ENCODE measurements at regions not wholly inside any gene's neighbourhood (a gene's known extent, or its start where the extent isn't known, plus 50 kb on each side); places are given as distances from the start of the nearest gene placed in this dataset.

GRCh38 chr1:200354243-200354642 lies 55.6 kb downstream of the ZNF281 start:
- DNase-seq (ENCODE audit: low read depth in 2 of 2): no peak

- no peak for DNase-seq (ENCODE audit: low read depth in 2 of 2)
These were observed 56.6 kb downstream of the ZNF281 start for GRCh38 chr1:200353232-200353631.

GRCh38 chr1:200351826-200352549 lies 57.8 kb downstream of the ZNF281 start:
- DNase-seq (ENCODE audit: low read depth in 2 of 2): no peak

GRCh38 chr1:200351425-200351824 lies 58.4 kb downstream of the ZNF281 start:
- no peak for DNase-seq (ENCODE audit: low read depth in 2 of 2)

- DNase-seq (ENCODE audit: low read depth in 2 of 2): no peak
These were observed 63.1 kb downstream of the ZNF281 start for GRCh38 chr1:200346700-200347099.

GRCh38 chr1:200345520-200345919 lies 64.3 kb downstream of the ZNF281 start:
- no peak for DNase-seq (ENCODE audit: low read depth in 2 of 2)

GRCh38 chr1:200343874-200344273 lies 66.0 kb downstream of the ZNF281 start:
- DNase-seq (ENCODE audit: low read depth in 2 of 2): no peak

GRCh38 chr1:200342511-200343311 lies 67.1 kb downstream of the ZNF281 start:
- DNase-seq (ENCODE audit: low read depth in 2 of 2): no peak

- no peak for DNase-seq (ENCODE audit: low read depth in 2 of 2)
These were observed 71.4 kb downstream of the ZNF281 start for GRCh38 chr1:200338451-200338850.

- no peak for DNase-seq (ENCODE audit: low read depth in 2 of 2)
These were observed 72.0 kb downstream of the ZNF281 start for GRCh38 chr1:200337831-200338230.

GRCh38 chr1:200337410-200337809 lies 72.4 kb downstream of the ZNF281 start:
- no peak for DNase-seq (ENCODE audit: low read depth in 2 of 2)

- no peak for DNase-seq (ENCODE audit: low read depth in 2 of 2)
These were observed 72.9 kb downstream of the ZNF281 start for GRCh38 chr1:200336901-200337391.

GRCh38 chr1:200336101-200336845 lies 73.6 kb downstream of the ZNF281 start:
- no peak for DNase-seq (ENCODE audit: low read depth in 2 of 2)

- no peak for DNase-seq (ENCODE audit: low read depth in 2 of 2)
These were observed 75.1 kb downstream of the ZNF281 start for GRCh38 chr1:200334661-200335256.

- no peak for DNase-seq (ENCODE audit: low read depth in 2 of 2)
These were observed 76.5 kb downstream of the ZNF281 start for GRCh38 chr1:200333329-200333728.

GRCh38 chr1:200332716-200333115 lies 77.1 kb downstream of the ZNF281 start:
- no peak for DNase-seq (ENCODE audit: low read depth in 2 of 2)

- DNase-seq (ENCODE audit: low read depth in 2 of 2): no peak
These were observed 79.0 kb downstream of the ZNF281 start for GRCh38 chr1:200330741-200331428.

GRCh38 chr1:200329208-200329882 lies 80.5 kb downstream of the ZNF281 start:
- no peak for DNase-seq (ENCODE audit: low read depth in 2 of 2)

- no peak for DNase-seq (ENCODE audit: low read depth in 2 of 2)
These were observed 81.5 kb downstream of the ZNF281 start for GRCh38 chr1:200328379-200328778.

- DNase-seq (ENCODE audit: low read depth in 2 of 2): no peak
These were observed 85.9 kb downstream of the ZNF281 start for GRCh38 chr1:200323856-200324400.
